ENCODE measurements at regions not wholly inside any gene's neighbourhood (a gene's known extent, or its start where the extent isn't known, plus 50 kb on each side); places are given as distances from the start of the nearest gene placed in this dataset.
"Not testable (repeated sequence)": the region's sequence is repeated elsewhere in the genome, so short reads cannot be mapped to it uniquely, and the experiment has no call there.

GRCh38 chr11:87634331-87634730 lies 540.9 kb downstream of the RAB38 start:
- H3K4me3 ChIP-seq (ENCODE audit: insufficient read depth in 1 of 2, low read depth in 1 of 2, low read length in 2 of 2) = no peak overlapping the region
- H3K18ac ChIP-seq (ENCODE audit: low read depth in 1 of 2, low read length in 2 of 2) = no peak overlapping the region
- H3K14ac ChIP-seq (ENCODE audit: low read length in 2 of 2) = no peak overlapping the region
- no peak overlapping the region for H3K4me2 ChIP-seq (ENCODE audit: low read length, poor library complexity, severe bottlenecking)
- H4K91ac ChIP-seq (ENCODE audit: low read length) = no peak overlapping the region
- H3K23ac ChIP-seq (ENCODE audit: low read length in 2 of 2) = no peak overlapping the region
- H2BK15ac ChIP-seq (ENCODE audit: low read depth, poor library complexity, severe bottlenecking) = no peak overlapping the region
- no peaks in the 10 kb centered on the region for H3K9me3 ChIP-seq (ENCODE audit: control insufficient read depth, low read length)
- no peak overlapping the region for H2BK120ac ChIP-seq (ENCODE audit: low read depth, low read length)
- H2BK5ac ChIP-seq (ENCODE audit: low read depth, low read length, poor library complexity, severe bottlenecking) = no peak overlapping the region
- no peaks in the 10 kb centered on the region for H3K4me1 ChIP-seq (ENCODE audit: control insufficient read depth, insufficient read depth, low read depth, low read length)
- no peak for DNase-seq
- no peaks in the 10 kb centered on the region for H3K27me3 ChIP-seq (ENCODE audit: control insufficient read depth in 1 of 2, insufficient read depth in 1 of 2, low read length in 2 of 2)
- H4K8ac ChIP-seq (ENCODE audit: low read length) = no peak overlapping the region
- H3K9ac ChIP-seq (ENCODE audit: low read length) = no peak overlapping the region
- no peak overlapping the region for H2AK5ac ChIP-seq (ENCODE audit: low read length, severe bottlenecking)
- H3K4ac ChIP-seq (ENCODE audit: low read depth in 1 of 2, low read length in 2 of 2) = no peak overlapping the region
- H2BK12ac ChIP-seq (ENCODE audit: low read length in 2 of 2) = no peak overlapping the region
- H3K36me3 ChIP-seq (ENCODE audit: control insufficient read depth in 1 of 2, insufficient read depth in 2 of 2, low read depth in 1 of 2, low read length in 2 of 2) = no peaks in the 10 kb centered on the region
- H2AFZ ChIP-seq (ENCODE audit: low read depth, low read length) = no peak overlapping the region
- WGBS = 74% methylated on average over 2 of the region's 3 CpGs
- no peak overlapping the region for H3K27ac ChIP-seq (ENCODE audit: low read length, poor library complexity, severe bottlenecking)
- H3K79me1 ChIP-seq (replicated peaks; ENCODE audit: low read length, poor library complexity, severe bottlenecking) = no peaks in the 10 kb centered on the region

DNA sequence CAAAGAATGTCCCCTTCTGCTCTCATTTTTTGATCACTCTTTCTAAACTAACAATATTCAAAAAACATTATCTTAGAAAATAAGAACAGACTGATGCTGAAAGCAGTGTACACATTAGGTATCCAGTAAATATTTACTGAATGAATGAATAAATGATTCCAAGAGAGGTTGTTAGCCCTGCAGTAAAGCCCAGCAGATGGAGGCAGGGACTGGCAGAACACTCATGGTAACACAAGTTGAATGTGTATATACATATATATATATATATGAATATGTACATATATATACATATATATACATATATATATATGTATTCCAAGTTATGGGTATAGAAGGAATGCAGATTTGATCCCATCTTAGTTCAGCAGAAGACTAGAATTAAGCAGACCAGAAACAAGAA lies 546.3 kb downstream of the RAB38 start:
- H3K36me3 ChIP-seq (ENCODE audit: control insufficient read depth in 1 of 2, insufficient read depth in 2 of 2, low read depth in 1 of 2, low read length in 2 of 2) = no peaks in the 10 kb centered on the region
- H3K4me1 ChIP-seq (ENCODE audit: control insufficient read depth, insufficient read depth, low read depth, low read length) = no peaks in the 10 kb centered on the region
- no peaks in the 10 kb centered on the region for H3K79me1 ChIP-seq (replicated peaks; ENCODE audit: low read length, poor library complexity, severe bottlenecking)
- H2BK5ac ChIP-seq (ENCODE audit: low read depth, low read length, poor library complexity, severe bottlenecking) = no peak overlapping the region
- no peak overlapping the region for H3K4ac ChIP-seq (ENCODE audit: low read depth in 1 of 2, low read length in 2 of 2)
- no peak overlapping the region for H3K27ac ChIP-seq (ENCODE audit: low read length, poor library complexity, severe bottlenecking)
- H2BK15ac ChIP-seq (ENCODE audit: low read depth, poor library complexity, severe bottlenecking) = no peak overlapping the region
- no peak overlapping the region for H2BK12ac ChIP-seq (ENCODE audit: low read length in 2 of 2)
- no peak overlapping the region for H3K9ac ChIP-seq (ENCODE audit: low read length)
- no peak overlapping the region for H3K18ac ChIP-seq (ENCODE audit: low read depth in 1 of 2, low read length in 2 of 2)
- no peak overlapping the region for H4K8ac ChIP-seq (ENCODE audit: low read length)
- no peak overlapping the region for H2AK5ac ChIP-seq (ENCODE audit: low read length, severe bottlenecking)
- no peak overlapping the region for H3K23ac ChIP-seq (ENCODE audit: low read length in 2 of 2)
- H2AFZ ChIP-seq (ENCODE audit: low read depth, low read length) = no peak overlapping the region
- no peak overlapping the region for H3K14ac ChIP-seq (ENCODE audit: low read length in 2 of 2)
- H3K27me3 ChIP-seq (ENCODE audit: control insufficient read depth in 1 of 2, insufficient read depth in 1 of 2, low read length in 2 of 2) = no peaks in the 10 kb centered on the region
- DNase-seq = no peak
- H4K91ac ChIP-seq (ENCODE audit: low read length) = no peak overlapping the region
- no peak overlapping the region for H2BK120ac ChIP-seq (ENCODE audit: low read depth, low read length)
- peaks cover 9% of the 10 kb centered on the region for H3K9me3 ChIP-seq (ENCODE audit: control insufficient read depth, low read length)
- H3K4me3 ChIP-seq (ENCODE audit: insufficient read depth in 1 of 2, low read depth in 1 of 2, low read length in 2 of 2) = no peak overlapping the region
- H3K4me2 ChIP-seq (ENCODE audit: low read length, poor library complexity, severe bottlenecking) = no peak overlapping the region

DNA sequence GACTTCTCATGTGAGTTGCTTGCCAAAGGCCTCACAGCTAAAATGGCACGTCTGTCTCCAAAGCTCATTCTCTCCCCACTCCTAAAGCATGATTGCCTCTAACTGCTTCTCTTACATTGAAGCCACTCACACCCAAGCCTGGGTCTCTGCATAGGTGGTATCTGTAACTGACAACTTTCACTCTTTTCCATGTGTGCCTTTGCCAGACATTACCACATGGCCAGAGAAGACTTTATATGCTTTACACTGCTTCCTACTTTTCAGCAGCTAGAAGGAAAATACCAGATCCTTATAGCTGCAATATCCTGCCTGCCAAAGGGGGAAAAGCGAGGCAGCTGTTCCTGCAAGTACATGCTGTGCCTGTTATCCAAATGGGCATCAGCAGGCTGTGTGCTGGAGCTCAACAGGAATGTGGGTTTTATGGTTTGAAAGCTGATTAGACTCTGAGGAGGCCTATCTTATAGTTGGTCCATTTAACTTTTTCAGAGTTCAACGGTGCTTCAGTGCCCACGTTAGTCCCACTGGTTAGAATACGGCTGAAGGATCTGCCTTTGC lies 547.1 kb downstream of the RAB38 start:
- H4K91ac ChIP-seq (ENCODE audit: low read length) = no peak overlapping the region
- H2BK120ac ChIP-seq (ENCODE audit: low read depth, low read length) = no peak overlapping the region
- H3K4ac ChIP-seq (ENCODE audit: low read depth in 1 of 2, low read length in 2 of 2) = no peak overlapping the region
- H2BK15ac ChIP-seq (ENCODE audit: low read depth, poor library complexity, severe bottlenecking) = no peak overlapping the region
- H3K27ac ChIP-seq (ENCODE audit: low read length, poor library complexity, severe bottlenecking) = no peak overlapping the region
- no peak overlapping the region for H4K8ac ChIP-seq (ENCODE audit: low read length)
- no peak overlapping the region for H2BK12ac ChIP-seq (ENCODE audit: low read length in 2 of 2)
- H3K4me2 ChIP-seq (ENCODE audit: low read length, poor library complexity, severe bottlenecking) = no peak overlapping the region
- no peaks in the 10 kb centered on the region for H3K4me1 ChIP-seq (ENCODE audit: control insufficient read depth, insufficient read depth, low read depth, low read length)
- no peak overlapping the region for H3K9ac ChIP-seq (ENCODE audit: low read length)
- H3K14ac ChIP-seq (ENCODE audit: low read length in 2 of 2) = no peak overlapping the region
- peaks cover 9% of the 10 kb centered on the region for H3K9me3 ChIP-seq (ENCODE audit: control insufficient read depth, low read length)
- no peak overlapping the region for H2BK5ac ChIP-seq (ENCODE audit: low read depth, low read length, poor library complexity, severe bottlenecking)
- 47% methylated on average over 5 of the region's 5 CpGs for WGBS
- H3K18ac ChIP-seq (ENCODE audit: low read depth in 1 of 2, low read length in 2 of 2) = no peak overlapping the region
- no peak overlapping the region for H2AK5ac ChIP-seq (ENCODE audit: low read length, severe bottlenecking)
- no peaks in the 10 kb centered on the region for H3K79me1 ChIP-seq (replicated peaks; ENCODE audit: low read length, poor library complexity, severe bottlenecking)
- H3K23ac ChIP-seq (ENCODE audit: low read length in 2 of 2) = no peak overlapping the region
- DNase-seq = no peak
- H2AFZ ChIP-seq (ENCODE audit: low read depth, low read length) = no peak overlapping the region
- no peak overlapping the region for H3K4me3 ChIP-seq (ENCODE audit: insufficient read depth in 1 of 2, low read depth in 1 of 2, low read length in 2 of 2)
- H3K27me3 ChIP-seq (ENCODE audit: control insufficient read depth in 1 of 2, insufficient read depth in 1 of 2, low read length in 2 of 2) = no peaks in the 10 kb centered on the region
- no peaks in the 10 kb centered on the region for H3K36me3 ChIP-seq (ENCODE audit: control insufficient read depth in 1 of 2, insufficient read depth in 2 of 2, low read depth in 1 of 2, low read length in 2 of 2)

DNA sequence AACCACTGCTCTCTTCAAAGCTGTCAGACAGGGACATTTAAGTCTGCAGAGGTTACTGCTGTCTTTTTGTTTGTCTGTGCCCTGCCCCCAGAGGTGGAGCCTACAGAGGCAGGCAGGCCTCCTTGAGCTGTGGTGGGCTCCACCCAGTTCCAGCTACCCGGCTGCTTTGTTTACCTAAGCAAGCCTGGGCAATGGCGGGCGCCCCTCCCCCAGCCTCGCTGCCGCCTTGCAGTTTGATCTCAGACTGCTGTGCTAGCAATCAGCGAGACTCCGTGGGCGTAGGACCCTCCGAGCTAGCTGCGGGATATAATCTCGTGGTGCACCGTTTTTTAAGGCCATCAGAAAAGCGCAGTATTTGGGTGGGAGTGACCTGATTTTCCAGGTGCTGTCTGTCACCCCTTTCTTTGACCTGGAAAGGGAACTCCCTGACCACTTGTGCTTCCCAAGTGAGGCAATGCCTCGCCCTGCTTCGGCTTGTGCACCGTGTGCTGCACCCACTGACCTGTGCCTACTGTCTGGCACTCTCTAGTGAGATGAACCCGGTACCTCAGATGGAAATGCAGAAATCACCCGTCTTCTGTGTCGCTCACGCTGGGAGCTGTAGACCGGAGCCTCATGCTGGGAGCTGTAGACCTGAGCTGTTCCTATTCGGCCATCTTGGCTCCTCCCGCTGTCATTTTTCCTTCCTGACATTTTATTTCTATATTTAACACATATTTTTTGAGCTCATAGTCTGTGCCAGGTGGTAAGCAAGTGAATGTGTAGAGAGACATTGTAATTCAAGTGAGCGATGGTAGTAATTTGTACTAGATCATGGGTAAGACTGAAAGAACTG lies 551.5 kb downstream of the RAB38 start:
- H2BK15ac ChIP-seq (ENCODE audit: low read depth, poor library complexity, severe bottlenecking); H3K23ac ChIP-seq (ENCODE audit: low read length in 2 of 2); H3K4me3 ChIP-seq (ENCODE audit: insufficient read depth in 1 of 2, low read depth in 1 of 2, low read length in 2 of 2); H2AFZ ChIP-seq (ENCODE audit: low read depth, low read length); H3K9me3 ChIP-seq (ENCODE audit: control insufficient read depth, low read length); H3K27ac ChIP-seq (ENCODE audit: low read length, poor library complexity, severe bottlenecking); H3K4ac ChIP-seq (ENCODE audit: low read depth in 1 of 2, low read length in 2 of 2); DNase-seq; H2BK5ac ChIP-seq (ENCODE audit: low read depth, low read length, poor library complexity, severe bottlenecking); H3K4me2 ChIP-seq (ENCODE audit: low read length, poor library complexity, severe bottlenecking); H3K4me1 ChIP-seq (ENCODE audit: control insufficient read depth, insufficient read depth, low read depth, low read length); H2BK12ac ChIP-seq (ENCODE audit: low read length in 2 of 2); H3K27me3 ChIP-seq (ENCODE audit: control insufficient read depth in 1 of 2, insufficient read depth in 1 of 2, low read length in 2 of 2); H4K8ac ChIP-seq (ENCODE audit: low read length); H3K36me3 ChIP-seq (ENCODE audit: control insufficient read depth in 1 of 2, insufficient read depth in 2 of 2, low read depth in 1 of 2, low read length in 2 of 2); H3K9ac ChIP-seq (ENCODE audit: low read length); H3K79me1 ChIP-seq (replicated peaks; ENCODE audit: low read length, poor library complexity, severe bottlenecking); H2BK120ac ChIP-seq (ENCODE audit: low read depth, low read length); H2AK5ac ChIP-seq (ENCODE audit: low read length, severe bottlenecking); H3K18ac ChIP-seq (ENCODE audit: low read depth in 1 of 2, low read length in 2 of 2); H4K91ac ChIP-seq (ENCODE audit: low read length); H3K14ac ChIP-seq (ENCODE audit: low read length in 2 of 2): not testable (repeated sequence)
- 70% methylated on average over 20 of the region's 24 CpGs for WGBS
